ENCODE measurements at regions not wholly inside any gene's neighbourhood (a gene's known extent, or its start where the extent isn't known, plus 50 kb on each side); places are given as distances from the start of the nearest gene placed in this dataset.

- no peak for DNase-seq
These were observed 164.5 kb downstream of the ZNF608 start for GRCh38 chr5:124581738-124582560.

GRCh38 chr5:124580925-124581737, 165.3 kb downstream of the ZNF608 start:
- no peak for DNase-seq

GRCh38 chr5:124580512-124580911, 165.9 kb downstream of the ZNF608 start:
- no peak for DNase-seq

- no peak for DNase-seq
These were observed 169.5 kb downstream of the ZNF608 start for GRCh38 chr5:124576848-124577409.

- no peak for DNase-seq
These were observed 170.7 kb downstream of the ZNF608 start for GRCh38 chr5:124575725-124576124.

- no peak for DNase-seq
These were observed 171.7 kb downstream of the ZNF608 start for GRCh38 chr5:124574521-124575436.

- DNase-seq: no peak
These were observed 173.5 kb downstream of the ZNF608 start for GRCh38 chr5:124572971-124573370.

- no peak for DNase-seq
These were observed 176.0 kb downstream of the ZNF608 start for GRCh38 chr5:124570285-124571035.

GRCh38 chr5:124566875-124567450, 179.5 kb downstream of the ZNF608 start:
- DNase-seq: no peak

GRCh38 chr5:124561451-124561850, 185.0 kb downstream of the ZNF608 start:
- no peak for DNase-seq

GRCh38 chr5:124560370-124560769, 186.1 kb downstream of the ZNF608 start:
- DNase-seq: no peak

- DNase-seq: no peak
These were observed 188.7 kb downstream of the ZNF608 start for GRCh38 chr5:124557761-124558160.

- no peak for DNase-seq
These were observed 191.5 kb downstream of the ZNF608 start for GRCh38 chr5:124554746-124555578.

- no peak for DNase-seq
These were observed 192.5 kb downstream of the ZNF608 start for GRCh38 chr5:124553911-124554310.

GRCh38 chr5:124552526-124552925, 193.9 kb downstream of the ZNF608 start:
- no peak for DNase-seq

- no peak for DNase-seq
These were observed 194.5 kb downstream of the ZNF608 start for GRCh38 chr5:124551939-124552279.

- DNase-seq: no peak
These were observed 195.7 kb downstream of the ZNF608 start for GRCh38 chr5:124550731-124551130.

GRCh38 chr5:124549891-124550436, 196.5 kb downstream of the ZNF608 start:
- no peak for DNase-seq

GRCh38 chr5:124546643-124547042, 199.8 kb downstream of the ZNF608 start:
- no peak for DNase-seq

GRCh38 chr5:124544366-124545055, 201.9 kb downstream of the ZNF608 start:
- DNase-seq: no peak
